ENCODE measurements at regions not wholly inside any gene's neighbourhood (a gene's known extent, or its start where the extent isn't known, plus 50 kb on each side); places are given as distances from the start of the nearest gene placed in this dataset.

DNA sequence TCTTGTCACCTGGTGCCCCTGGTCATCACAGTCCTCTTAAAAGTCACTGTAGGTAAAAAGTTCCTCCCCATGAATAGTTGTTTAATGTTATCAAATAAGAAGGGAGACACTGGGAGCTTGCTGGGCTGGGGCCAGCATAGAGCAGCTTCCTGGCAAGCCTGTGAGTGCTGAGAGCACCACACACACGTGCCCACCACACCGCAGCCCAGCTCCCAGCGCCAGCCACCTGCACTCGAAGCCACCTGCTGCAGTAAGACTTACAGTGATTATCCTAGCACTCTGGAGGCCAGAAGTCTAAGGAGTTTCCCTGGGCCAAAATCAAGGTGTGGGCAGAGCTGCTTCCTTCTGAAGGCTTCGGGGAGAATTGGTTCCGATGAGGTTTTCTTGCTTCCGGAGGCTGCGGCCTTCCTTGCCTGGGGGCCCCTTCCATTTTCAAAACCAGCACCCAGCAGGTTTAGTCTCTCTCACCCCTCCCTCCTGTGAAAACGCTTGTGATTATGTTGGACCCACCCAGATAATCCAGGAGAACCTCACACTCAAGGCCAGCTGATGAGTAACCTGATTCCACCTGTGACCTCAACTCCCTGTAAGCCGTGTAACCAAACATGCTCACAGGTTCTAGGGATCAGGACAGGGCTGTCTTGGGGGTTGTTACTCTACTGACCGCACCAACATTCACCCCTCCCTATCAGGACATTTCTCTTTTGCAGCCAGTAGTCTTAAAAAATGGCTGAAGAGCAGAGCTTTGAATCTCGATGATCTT is 687.2 kb downstream of the TBC1D22A start:
- TF ChIP-seq, protein P1, sequence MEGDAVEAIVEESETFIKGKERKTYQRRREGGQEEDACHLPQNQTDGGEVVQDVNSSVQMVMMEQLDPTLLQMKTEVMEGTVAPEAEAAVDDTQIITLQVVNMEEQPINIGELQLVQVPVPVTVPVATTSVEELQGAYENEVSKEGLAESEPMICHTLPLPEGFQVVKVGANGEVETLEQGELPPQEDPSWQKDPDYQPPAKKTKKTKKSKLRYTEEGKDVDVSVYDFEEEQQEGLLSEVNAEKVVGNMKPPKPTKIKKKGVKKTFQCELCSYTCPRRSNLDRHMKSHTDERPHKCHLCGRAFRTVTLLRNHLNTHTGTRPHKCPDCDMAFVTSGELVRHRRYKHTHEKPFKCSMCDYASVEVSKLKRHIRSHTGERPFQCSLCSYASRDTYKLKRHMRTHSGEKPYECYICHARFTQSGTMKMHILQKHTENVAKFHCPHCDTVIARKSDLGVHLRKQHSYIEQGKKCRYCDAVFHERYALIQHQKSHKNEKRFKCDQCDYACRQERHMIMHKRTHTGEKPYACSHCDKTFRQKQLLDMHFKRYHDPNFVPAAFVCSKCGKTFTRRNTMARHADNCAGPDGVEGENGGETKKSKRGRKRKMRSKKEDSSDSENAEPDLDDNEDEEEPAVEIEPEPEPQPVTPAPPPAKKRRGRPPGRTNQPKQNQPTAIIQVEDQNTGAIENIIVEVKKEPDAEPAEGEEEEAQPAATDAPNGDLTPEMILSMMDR (tag by site-specific recombination; IDR thresholded peaks at IDR 0.05): no peak
- TF ChIP-seq, protein P2, sequence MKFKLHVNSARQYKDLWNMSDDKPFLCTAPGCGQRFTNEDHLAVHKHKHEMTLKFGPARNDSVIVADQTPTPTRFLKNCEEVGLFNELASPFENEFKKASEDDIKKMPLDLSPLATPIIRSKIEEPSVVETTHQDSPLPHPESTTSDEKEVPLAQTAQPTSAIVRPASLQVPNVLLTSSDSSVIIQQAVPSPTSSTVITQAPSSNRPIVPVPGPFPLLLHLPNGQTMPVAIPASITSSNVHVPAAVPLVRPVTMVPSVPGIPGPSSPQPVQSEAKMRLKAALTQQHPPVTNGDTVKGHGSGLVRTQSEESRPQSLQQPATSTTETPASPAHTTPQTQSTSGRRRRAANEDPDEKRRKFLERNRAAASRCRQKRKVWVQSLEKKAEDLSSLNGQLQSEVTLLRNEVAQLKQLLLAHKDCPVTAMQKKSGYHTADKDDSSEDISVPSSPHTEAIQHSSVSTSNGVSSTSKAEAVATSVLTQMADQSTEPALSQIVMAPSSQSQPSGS (tag by site-specific recombination; IDR thresholded peaks at IDR 0.05; ENCODE audit: low read depth): no peak
- TF ChIP-seq ZNF510 (tag by site-specific recombination; IDR thresholded peaks at IDR 0.05; ENCODE audit: insufficient replicate concordance) (no peak), ZBTB8A (tag by site-specific recombination; IDR thresholded peaks at IDR 0.05) (no peak), YY1 (tag by site-specific recombination; IDR thresholded peaks at IDR 0.05) (no peak), ZNF610 (tag by site-specific recombination; IDR thresholded peaks at IDR 0.05; ENCODE audit: borderline replicate concordance) (no peak), ZNF23 (tag by site-specific recombination; IDR thresholded peaks at IDR 0.05; ENCODE audit: borderline replicate concordance) (no peak), HOXA7 (CRISPR knock-in tag; IDR thresholded peaks at IDR 0.05; ENCODE audit: borderline replicate concordance) (no peak)
- TF ChIP-seq, protein P3, sequence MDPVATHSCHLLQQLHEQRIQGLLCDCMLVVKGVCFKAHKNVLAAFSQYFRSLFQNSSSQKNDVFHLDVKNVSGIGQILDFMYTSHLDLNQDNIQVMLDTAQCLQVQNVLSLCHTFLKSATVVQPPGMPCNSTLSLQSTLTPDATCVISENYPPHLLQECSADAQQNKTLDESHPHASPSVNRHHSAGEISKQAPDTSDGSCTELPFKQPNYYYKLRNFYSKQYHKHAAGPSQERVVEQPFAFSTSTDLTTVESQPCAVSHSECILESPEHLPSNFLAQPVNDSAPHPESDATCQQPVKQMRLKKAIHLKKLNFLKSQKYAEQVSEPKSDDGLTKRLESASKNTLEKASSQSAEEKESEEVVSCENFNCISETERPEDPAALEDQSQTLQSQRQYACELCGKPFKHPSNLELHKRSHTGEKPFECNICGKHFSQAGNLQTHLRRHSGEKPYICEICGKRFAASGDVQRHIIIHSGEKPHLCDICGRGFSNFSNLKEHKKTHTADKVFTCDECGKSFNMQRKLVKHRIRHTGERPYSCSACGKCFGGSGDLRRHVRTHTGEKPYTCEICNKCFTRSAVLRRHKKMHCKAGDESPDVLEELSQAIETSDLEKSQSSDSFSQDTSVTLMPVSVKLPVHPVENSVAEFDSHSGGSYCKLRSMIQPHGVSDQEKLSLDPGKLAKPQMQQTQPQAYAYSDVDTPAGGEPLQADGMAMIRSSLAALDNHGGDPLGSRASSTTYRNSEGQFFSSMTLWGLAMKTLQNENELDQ (tag by site-specific recombination; IDR thresholded peaks at IDR 0.05; ENCODE audit: low read depth): no peak
